ENCODE measurements at regions not wholly inside any gene's neighbourhood (a gene's known extent, or its start where the extent isn't known, plus 50 kb on each side); places are given as distances from the start of the nearest gene placed in this dataset.

DNA sequence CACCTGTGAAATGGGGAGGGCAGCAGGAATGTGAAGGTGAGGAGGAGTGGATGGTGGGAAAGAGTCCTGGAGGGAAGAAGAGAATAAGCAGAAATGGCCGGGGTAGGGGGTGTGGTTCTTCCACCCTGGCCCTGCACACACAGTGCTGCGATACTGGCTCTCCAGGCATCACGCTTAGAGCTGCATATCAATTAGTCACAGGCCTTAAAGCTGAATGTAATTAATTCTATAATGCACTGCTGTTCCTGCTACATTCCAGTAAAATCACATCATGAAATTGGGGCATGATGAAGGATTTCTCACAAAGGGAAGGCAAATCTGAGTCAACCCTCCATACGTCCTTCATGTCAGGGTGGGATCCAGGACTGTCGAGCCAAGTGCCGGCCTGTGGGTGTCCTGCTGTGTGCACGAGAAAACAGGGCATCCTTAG lies 566.1 kb downstream of the BCL11B start:
- TF ChIP-seq POLR2A (IDR thresholded peaks at IDR 0.05; ENCODE audit: low read depth, low read length) (no peak), POLR2AphosphoS5 (IDR thresholded peaks at IDR 0.05; ENCODE audit: low read depth, low read length) (no peak), SPI1 (IDR thresholded peaks at IDR 0.05; ENCODE audit: low read depth, low read length) (no peak), POU2F2 (IDR thresholded peaks at IDR 0.05; ENCODE audit: low read depth, low read length) (no peak), TAF1 (IDR thresholded peaks at IDR 0.05; ENCODE audit: low read depth, low read length) (no peak), PAX5 (IDR thresholded peaks at IDR 0.05; ENCODE audit: insufficient read depth, low read length, severe bottlenecking) (no peak)

All from GM12891 (cell line).